Caki2 (cell line): ENCODE measurements at regions not wholly inside any gene's neighbourhood (a gene's known extent, or its start where the extent isn't known, plus 50 kb on each side); places are given as distances from the start of the nearest gene placed in this dataset.

ENCODE experiments used
- DNase-seq: peaks from one replicate; pipeline ENCODE4 v3.0.0-alpha.2; 2015; ENCODE audit warnings: low read depth
- in situ Hi-C: cut with HindIII; loops from 2 replicates; pipeline ENCODE4 v1.10.0; 2016; ENCODE audit warnings: low sequenced_read_pairs, low pct_unique_long_range_greater_than_20kb, mixed read lengths

DNA sequence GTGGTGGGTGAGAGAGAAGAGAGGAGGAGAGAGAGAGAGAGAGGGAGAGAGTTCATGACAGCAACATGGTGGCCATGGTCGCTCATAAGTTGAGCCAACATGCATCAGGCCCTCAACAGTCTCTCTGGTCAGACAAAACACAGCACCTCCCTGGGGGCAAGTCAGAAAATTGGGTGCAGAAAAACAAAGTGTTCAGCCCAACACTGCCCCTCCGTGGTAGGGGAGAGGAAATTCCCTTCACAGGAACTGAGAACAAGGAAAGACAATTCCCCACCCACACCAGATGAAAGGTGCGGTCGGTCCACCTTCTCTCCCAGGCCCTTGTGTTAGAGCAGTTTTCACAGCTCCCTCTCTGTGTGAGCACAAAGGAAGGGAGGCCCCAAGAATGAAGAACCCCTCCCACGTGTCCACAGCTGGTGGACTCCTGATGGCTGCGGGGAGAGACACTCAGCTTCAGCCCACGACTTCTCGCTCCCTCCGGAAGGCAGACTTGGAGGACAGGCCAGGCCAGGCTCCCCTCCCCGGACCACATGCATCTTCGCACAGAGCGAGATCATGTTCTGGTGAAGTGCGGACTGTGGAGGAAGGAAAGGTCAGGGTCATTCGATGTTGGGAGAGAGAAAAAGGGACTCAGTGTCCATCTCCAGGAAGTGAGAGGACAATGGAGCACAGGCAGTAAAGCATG is 181.7 kb downstream of the ANAPC1 start:
- in situ Hi-C loops = no loop called here
- DNase-seq = peak; percentile 48

DNA sequence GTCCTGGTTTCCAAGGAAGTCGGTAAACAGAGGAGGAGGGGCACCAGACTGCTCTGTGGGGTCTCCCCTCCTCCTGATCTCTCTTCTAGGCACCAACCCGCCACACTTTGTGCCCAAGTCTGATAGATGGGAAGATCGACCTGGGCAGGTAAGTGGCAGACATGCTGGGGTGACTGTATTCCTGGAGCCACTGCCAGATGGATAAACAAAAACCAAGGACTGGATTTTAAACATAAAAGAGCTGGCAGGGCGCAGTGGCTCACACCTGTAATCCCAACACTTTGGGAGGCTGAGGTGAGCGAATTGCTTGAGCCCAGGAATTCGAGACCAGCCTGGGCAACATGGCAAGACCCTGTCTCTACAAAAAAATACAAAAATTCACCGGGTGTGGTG is 181.2 kb downstream of the ANAPC1 start:
- peak; percentile 20 for DNase-seq
- in situ Hi-C loops = no loop called here

DNA sequence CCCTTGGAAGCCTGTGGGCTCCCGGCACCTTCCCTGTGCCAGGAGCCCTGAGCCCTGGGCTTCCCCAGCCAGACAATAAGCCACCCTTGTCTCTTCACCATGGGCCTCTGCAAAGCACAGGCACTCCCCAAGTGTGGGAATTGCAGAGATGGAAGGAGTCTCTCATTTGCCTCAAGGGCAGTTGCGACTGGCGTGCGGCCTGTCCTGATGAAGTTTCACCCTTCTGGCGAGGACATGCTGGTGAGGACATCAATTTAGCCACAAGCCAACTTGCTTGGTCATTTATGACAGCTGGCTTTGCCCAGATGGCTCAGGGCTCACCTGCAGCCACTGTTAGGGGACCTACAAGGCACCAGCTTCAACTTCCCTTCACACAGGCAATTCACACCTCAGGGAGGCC is 180.2 kb downstream of the ANAPC1 start:
- DNase-seq = peak; percentile 16
- in situ Hi-C loops = no loop called here

DNA sequence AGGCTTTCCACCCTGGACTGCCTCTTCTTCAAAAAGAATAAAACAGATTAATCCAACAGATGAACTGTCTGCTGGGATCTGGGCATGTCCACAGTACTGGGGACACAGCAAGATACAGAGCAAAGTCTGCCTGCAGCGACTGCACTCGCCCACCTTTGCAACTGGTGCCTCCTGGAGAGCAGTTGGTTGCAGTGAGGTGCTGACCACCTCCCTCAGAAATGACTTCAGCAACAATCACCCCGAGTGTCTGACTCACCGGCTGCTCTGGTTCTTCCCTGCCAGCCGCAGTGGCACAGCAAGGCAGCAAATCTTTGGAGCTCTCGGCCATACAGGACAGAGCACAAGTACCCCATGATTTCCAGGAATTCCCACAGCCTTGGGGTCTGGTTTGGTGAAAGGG is 179.7 kb downstream of the ANAPC1 start:
- peak; percentile 64 for DNase-seq
- in situ Hi-C loops = no loop called here

GRCh38 chr2:111705239-111705638 is 178.8 kb downstream of the ANAPC1 start:
- no peak for DNase-seq
- in situ Hi-C loops = no loop called here

DNA sequence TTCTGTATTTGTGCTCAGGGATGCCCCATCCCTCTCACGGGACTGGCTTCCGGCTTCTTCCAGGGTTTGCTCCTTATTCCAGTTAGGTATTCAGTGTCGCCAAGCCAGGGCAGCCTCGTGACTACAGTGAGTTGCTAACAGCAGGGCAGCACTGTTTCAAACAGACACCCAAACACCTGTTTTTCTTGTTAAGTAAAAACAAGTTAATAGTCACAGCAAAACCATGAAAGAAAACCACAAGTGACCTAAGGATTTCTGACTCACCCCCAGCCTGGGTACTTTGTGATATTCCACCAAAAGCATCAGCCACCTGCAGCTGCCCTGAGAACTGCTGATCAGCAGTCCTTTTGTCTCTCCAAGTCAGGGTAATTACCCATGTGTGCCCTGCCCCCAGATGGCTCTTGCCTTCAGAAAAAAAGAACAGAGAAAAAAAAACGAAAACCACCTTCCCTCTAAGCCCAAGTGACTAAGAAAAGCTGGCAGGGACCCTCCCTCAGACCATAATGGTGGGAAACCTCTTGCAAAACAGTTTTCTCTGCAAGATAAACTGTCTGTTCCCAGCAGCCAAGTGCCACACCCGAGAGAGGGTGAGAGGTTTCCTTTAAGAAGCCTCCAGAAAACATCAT is 178.2 kb downstream of the ANAPC1 start:
- in situ Hi-C loops = no loop called here
- DNase-seq = peak; percentile 100

DNA sequence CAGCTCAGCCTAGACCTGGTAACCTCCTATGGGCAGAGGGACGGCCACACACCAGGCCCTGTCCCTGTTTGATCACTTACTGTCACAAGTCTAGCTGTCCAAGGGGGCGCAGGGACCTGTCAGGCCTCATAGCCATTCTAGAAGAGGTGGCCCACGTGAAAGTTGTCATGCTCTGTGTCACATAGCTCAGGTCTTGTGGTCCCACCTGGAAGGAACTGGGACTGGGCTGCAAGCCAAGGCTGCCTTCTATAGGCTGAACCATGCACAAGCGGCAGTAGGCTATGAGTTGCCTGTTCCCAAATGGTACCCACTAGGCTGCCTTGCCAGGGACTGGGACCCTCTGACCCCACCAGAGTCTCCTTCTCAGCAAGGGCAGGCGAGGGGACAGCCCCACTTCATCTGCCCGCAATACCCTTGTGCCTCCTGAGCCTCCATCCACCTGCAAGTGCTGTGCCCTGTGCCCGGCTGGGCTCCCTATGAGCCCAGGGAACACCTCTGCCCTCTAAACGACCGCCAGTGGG is 177.5 kb downstream of the ANAPC1 start:
- no peak for DNase-seq
- in situ Hi-C loops = no loop called here

DNA sequence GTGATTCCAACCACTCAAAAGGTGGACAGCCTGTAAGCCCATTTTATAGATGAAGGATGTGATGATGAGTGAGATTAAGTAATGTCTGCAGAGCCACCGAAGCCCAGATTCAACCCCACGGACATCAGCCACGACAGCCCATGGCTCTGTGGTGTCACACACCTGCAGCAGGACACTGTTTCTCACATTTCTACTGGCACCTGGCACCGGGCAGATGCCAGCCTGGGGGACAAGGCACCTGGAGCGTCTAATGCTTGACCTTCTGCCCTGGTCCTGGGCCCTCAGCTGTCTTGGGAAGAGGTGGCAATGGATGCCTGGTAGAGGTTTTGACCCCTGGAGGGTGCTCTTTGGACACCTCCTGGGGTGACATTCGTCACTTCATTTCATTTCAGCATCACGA is 176.3 kb downstream of the ANAPC1 start:
- in situ Hi-C loops = no loop called here

DNA sequence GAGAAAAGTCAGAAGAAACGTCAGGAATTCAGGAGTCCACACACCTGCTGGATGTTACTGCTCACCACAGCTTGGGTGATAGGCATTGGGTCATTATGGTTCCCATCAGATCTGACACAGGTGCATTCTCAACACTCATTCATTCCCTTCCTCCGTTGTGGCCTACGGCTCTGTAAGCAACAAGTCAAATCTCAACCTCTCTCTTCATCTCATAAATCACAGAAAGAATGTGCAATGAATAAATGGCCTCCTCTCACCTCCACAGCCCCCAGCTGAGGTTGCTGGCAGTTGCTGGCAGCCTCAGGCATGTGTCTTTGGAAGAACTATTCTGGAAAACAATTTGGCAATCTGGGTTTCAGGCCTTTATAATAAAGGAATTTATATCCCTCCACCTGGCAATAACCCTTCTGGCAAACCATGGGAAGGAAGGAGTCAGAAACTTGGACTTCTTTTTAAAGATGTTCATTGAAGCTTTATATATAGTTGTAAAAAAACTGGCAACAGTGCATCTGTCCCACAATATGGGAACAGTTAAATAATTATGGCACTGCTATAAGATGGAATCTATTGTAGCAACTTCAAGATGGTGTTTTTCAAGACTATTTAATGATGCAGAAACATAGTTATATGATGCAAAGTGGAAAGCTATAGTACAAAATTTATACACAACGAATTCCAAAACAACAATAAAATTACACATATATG is 175.4 kb downstream of the ANAPC1 start:
- DNase-seq = no peak
- in situ Hi-C loops = no loop called here

More for the DNA sequence above, 176.3 kb downstream of the ANAPC1 start:
- no peak for DNase-seq

GRCh38 chr2:111709321-111709720 is 174.7 kb downstream of the ANAPC1 start:
- DNase-seq = no peak
- in situ Hi-C loops = no loop called here

DNA sequence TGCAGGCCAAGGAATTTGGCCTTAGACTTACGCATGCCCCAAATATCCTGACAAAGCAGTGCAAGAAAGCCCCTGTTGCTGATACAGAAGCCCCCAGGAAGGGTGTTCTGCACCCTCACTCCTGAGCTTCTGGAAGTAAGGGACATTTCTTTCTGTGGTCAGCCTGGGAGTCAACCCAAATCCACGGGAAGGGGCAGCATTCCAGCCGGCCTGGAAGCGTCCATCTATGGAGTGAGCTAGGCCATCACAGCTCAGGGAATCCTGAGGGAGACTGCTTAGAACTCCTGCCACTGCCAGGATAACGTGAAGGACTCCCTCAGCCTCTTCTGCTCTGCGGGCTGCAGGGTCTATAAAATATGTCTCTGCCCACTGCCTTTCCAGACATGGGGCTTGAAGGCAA is 173.9 kb downstream of the ANAPC1 start:
- in situ Hi-C loops = no loop called here
- DNase-seq = no peak

- in situ Hi-C loops = no loop called here
- DNase-seq = no peak
Measured at GRCh38 chr2:111710613-111711012, 173.4 kb downstream of the ANAPC1 start.

DNA sequence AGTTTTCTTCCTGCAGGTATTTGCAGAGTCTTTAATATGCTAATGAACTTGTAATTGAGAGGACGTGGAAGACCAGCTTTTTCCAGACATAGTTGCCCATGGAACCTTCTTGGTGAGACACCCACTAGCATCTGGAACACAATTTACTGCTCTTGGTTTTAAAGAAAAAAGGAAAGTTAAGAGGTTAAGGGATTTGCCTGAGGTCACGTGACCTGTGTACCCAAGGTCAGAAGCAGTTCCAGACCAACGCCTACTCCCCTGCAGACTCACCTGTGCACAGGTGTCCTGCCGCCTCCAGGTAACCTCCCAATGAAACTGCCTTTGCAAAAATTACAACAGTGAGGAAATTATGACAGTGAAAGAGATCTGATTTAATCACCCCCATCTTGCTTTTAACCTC is 172.7 kb downstream of the ANAPC1 start:
- in situ Hi-C loops = no loop called here
- DNase-seq = no peak

- no peak for DNase-seq
- in situ Hi-C loops = no loop called here
Measured at GRCh38 chr2:111712361-111712760, 171.6 kb downstream of the ANAPC1 start.

DNA sequence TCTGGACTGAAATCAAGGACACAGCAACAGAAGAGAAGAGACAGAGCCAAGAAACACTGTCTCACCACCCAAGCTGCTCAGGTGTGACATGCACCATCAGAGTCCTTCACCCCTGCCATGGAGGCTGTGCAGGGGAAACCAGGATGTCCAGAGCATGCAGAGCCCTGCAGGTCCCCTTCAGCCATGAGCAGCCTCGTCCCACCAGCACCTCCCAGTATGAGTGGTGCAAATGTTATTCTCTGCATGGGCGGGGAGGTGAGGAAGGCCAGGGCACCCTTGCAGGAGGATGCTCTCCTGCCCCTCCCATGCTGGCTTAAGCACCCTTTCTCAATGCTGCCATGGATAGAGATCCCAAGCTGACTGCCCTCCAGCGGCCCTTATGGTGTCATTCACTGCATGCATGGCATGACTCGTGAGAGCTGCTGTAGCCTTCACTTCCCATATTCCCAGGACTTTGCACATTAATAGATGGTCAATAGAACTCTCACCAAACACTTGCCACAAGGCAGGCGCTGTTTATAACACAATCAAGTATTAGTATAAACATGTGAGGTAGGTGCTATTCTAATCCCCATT is 171.0 kb downstream of the ANAPC1 start:
- in situ Hi-C loops = no loop called here

GRCh38 chr2:111715987-111716904 is 167.7 kb downstream of the ANAPC1 start:
- in situ Hi-C loops = no loop called here

More for the DNA sequence above, 171.0 kb downstream of the ANAPC1 start:
- no peak for DNase-seq

GRCh38 chr2:111716905-111717775 is 166.9 kb downstream of the ANAPC1 start:
- no peak for DNase-seq
- in situ Hi-C loops = no loop called here

More at GRCh38 chr2:111715987-111716904, 167.7 kb downstream of the ANAPC1 start:
- no peak for DNase-seq
